NB4 (cell line): ENCODE measurements at regions not wholly inside any gene's neighbourhood (a gene's known extent, or its start where the extent isn't known, plus 50 kb on each side); places are given as distances from the start of the nearest gene placed in this dataset.

Source experiments
- DNase-seq: peaks from one replicate; pipeline ENCODE4 v3.0.0; 2010; ENCODE audit warnings: low read depth
- H3K4me3 ChIP-seq: one replicate; pipeline ENCODE4 v1.5.1; 2011; ENCODE audit warnings: mild to moderate bottlenecking, low read depth, low read length, moderate library complexity
- MYC ChIP-seq: IDR thresholded peaks from 2 replicates; pipeline ENCODE4 v1.6.1; 2011; ENCODE audit warnings: low read depth, low read length
- POLR2A ChIP-seq: IDR thresholded peaks from 2 replicates; pipeline ENCODE4 v1.6.1; 2011; ENCODE audit warnings: mild to moderate bottlenecking; ENCODE audit not compliant: insufficient read length; ENCODE audit errors: extremely low read depth
- TF ChIP-seq, protein P1 (sequence below): IDR thresholded peaks from one replicate; pipeline ENCODE4 v1.5.1; 2012; ENCODE audit warnings: low read depth, low read length
- TF ChIP-seq, protein P2 (sequence below): IDR thresholded peaks from 2 replicates; pipeline ENCODE4 v1.6.1; 2011; ENCODE audit warnings: low read depth, low read length

DNA sequence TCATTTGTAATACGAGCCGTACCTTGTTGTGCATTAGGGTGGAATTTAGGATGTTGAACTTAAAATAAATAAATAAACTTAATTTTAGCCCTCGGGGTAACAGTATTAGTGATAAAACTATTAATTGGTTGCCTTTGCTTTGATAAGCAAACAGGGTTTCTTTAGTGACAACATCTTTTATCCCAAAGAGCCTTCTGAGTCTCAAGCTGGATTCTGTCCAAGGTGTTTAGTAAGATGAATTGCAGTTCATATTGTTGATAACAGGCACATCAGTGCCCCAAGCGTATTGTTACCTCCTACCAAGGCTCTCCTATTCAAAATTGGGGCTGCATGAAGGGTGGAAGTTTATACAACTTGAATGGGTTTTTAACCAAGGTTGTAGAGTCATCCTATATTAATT, 144.4 kb upstream of the CELF2 start:
- DNase-seq = no peak
- no peak overlapping the region for H3K4me3 ChIP-seq
- no peak for TF ChIP-seq MYC
- TF ChIP-seq, protein P1, sequence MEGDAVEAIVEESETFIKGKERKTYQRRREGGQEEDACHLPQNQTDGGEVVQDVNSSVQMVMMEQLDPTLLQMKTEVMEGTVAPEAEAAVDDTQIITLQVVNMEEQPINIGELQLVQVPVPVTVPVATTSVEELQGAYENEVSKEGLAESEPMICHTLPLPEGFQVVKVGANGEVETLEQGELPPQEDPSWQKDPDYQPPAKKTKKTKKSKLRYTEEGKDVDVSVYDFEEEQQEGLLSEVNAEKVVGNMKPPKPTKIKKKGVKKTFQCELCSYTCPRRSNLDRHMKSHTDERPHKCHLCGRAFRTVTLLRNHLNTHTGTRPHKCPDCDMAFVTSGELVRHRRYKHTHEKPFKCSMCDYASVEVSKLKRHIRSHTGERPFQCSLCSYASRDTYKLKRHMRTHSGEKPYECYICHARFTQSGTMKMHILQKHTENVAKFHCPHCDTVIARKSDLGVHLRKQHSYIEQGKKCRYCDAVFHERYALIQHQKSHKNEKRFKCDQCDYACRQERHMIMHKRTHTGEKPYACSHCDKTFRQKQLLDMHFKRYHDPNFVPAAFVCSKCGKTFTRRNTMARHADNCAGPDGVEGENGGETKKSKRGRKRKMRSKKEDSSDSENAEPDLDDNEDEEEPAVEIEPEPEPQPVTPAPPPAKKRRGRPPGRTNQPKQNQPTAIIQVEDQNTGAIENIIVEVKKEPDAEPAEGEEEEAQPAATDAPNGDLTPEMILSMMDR = no peak
- no peak for TF ChIP-seq POLR2A
- TF ChIP-seq, protein P2, sequence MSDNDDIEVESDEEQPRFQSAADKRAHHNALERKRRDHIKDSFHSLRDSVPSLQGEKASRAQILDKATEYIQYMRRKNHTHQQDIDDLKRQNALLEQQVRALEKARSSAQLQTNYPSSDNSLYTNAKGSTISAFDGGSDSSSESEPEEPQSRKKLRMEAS = no peak

DNA sequence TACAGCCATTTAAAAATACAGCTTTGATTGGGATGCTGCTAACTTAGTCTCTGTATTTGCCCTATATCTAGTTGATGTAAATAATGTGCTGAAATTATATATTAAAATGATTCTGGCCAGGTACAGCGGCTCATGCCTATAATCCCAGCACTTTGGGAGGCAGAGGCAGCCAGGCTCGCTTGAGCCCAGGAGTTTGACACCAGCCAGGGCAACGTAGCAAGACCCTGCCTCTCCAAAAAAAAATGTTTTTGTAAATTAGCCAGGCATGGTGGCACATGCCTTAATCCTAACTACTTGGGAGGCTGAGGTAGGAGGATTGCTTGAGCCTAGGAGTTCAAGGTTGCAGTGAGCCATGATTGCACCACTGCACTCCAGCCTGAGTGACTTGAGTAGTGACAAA, 143.8 kb upstream of the CELF2 start:
- TF ChIP-seq MYC (no peak), POLR2A (no peak)
- TF ChIP-seq, protein P1 = no peak
- TF ChIP-seq, protein P2 = no peak
- H3K4me3 ChIP-seq = no peak overlapping the region

DNA sequence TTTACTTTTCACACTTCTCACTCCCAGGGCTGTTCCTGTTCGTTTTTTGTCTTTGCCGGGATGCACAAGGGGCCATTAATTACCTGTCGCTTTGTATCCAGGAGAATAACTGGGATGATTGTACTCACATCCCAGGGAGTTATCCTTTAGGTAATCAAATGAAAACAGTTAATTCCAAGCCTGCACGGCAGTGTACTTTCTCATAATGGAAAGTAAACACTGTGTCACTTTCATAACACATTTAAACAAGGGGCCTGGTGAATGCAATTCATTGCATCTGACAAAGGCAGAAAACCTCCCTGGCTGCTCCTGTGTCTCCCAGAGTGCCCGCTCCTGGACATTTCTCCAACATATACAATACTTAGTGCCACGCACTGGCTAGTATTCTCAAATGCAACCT, 138.7 kb upstream of the CELF2 start:
- TF ChIP-seq, protein P2 = no peak
- TF ChIP-seq, protein P1 = no peak
- TF ChIP-seq MYC (no peak), POLR2A (no peak)
- H3K4me3 ChIP-seq = no peak overlapping the region
- DNase-seq = no peak

More for the DNA sequence above, 143.8 kb upstream of the CELF2 start:
- DNase-seq = no peak

DNA sequence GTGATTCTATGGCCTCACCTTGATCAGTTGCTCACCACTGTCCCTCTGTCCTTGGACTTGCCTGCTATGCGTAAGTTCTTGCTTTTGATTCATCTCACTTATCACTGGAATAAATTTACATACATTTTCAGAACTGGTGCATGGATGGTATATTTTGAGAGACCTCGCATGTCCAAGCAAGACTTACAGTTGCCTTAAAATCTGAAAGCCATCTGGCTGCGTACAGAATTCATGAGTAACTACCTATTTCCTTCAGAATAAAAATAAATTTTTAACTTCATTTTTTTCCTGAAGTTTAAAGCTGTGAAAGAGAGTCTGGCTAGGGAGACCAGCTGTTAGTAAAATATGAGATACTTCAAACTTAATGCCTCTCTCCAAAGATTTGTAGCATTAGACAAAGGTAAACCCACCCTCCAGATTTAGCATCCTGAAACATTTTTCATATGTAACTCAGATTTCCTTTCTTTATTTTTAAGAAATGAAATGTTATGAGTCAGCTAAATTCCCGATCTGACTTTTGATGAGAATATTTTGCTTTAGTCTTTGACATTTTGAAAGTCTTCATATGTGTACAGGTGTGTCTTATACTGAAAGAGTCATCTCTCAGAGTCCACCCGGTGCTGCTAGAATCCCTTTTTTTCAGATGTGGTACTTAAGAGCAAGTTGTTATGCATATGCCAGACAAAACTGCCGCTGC, 136.4 kb upstream of the CELF2 start:
- DNase-seq = no peak
- no peak for TF ChIP-seq POLR2A
- no peak for TF ChIP-seq MYC
- TF ChIP-seq, protein P1 = no peak
- TF ChIP-seq, protein P2 = no peak

DNA sequence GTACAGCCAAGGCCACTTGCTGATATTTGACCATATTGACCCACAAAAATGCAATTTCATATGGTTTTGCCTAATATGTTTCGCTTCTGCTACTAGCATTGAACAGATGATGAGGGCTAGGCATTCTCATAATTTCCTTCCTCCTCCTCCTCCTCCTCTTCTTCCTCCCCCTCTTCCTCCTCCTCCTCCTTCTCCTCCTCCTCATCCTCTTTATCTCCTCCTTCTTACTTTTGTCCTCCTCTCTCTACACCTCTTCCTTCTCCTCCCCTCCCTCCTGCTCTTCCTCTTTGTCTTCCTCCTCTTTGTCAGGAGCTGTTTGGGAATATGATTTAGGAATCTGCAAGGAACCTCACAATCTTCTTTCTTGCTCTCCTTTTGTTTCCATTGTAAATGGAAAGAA, 133.9 kb upstream of the CELF2 start:
- TF ChIP-seq, protein P2 = no peak
- TF ChIP-seq MYC = no peak
- TF ChIP-seq POLR2A = no peak
- TF ChIP-seq, protein P1 = no peak
- no peak for DNase-seq
- no peak overlapping the region for H3K4me3 ChIP-seq

More for the DNA sequence above, 136.4 kb upstream of the CELF2 start:
- H3K4me3 ChIP-seq = no peak overlapping the region
